ENCODE measurements at regions not wholly inside any gene's neighbourhood (a gene's known extent, or its start where the extent isn't known, plus 50 kb on each side); places are given as distances from the start of the nearest gene placed in this dataset.

GRCh38 chr3:43999728-44000319 lies 241.9 kb upstream of the TOPAZ1 start:
- intact Hi-C loops (cut with micrococcal nuclease), result no loop called here
- peaks cover 52% of the 10 kb centered on the region for H3K27me3 ChIP-seq (ENCODE audit: insufficient read depth, low read length)

GRCh38 chr3:44000586-44000985 lies 241.1 kb upstream of the TOPAZ1 start:
- H3K27ac ChIP-seq (ENCODE audit: low read depth, low read length), result no peak overlapping the region
- H3K36me3 ChIP-seq (ENCODE audit: insufficient read depth, low read length), result no peaks in the 10 kb centered on the region
- ChIA-PET POLR2A (ENCODE audit: partially characterized antibody) (no interaction called here), CTCF (ENCODE audit: partially characterized antibody) (no interaction called here)
- peaks cover 0 to 4% (median 0%) of the 10 kb centered on the region in 8 donors for H3K9me3 Mint-ChIP-seq
- intact Hi-C loops (cut with micrococcal nuclease), result no loop called here
- H3K4me1 ChIP-seq (ENCODE audit: insufficient read depth, low read length), result peaks cover 33% of the 10 kb centered on the region
- H3K9me3 ChIP-seq (ENCODE audit: control insufficient read depth in 1 of 2, low read length in 2 of 2), result no peaks in the 10 kb centered on the region
- H3K27ac Mint-ChIP-seq, result no peak overlapping the region
- H3K4me3 ChIP-seq (ENCODE audit: low read length in 2 of 2), result no peak overlapping the region
- H3K36me3 Mint-ChIP-seq, result no peaks in the 10 kb centered on the region
- no peak for DNase-seq
- peaks cover 55% of the 10 kb centered on the region for H3K27me3 ChIP-seq (ENCODE audit: insufficient read depth, low read length)
- H3K27me3 Mint-ChIP-seq, result peaks cover 55 to 57% of the 10 kb centered on the region in 2 donors
- H3K4me1 Mint-ChIP-seq, result peaks cover 23 to 38% (median 33%) of the 10 kb centered on the region in 4 donors
- H3K4me3 Mint-ChIP-seq, result peak overlapping the region in 1 of 8 donors; percentile 13

More at GRCh38 chr3:43999728-44000319, 241.9 kb upstream of the TOPAZ1 start:
- Mint-ChIP-seq H3K27me3 (peaks cover 53 to 55% of the 10 kb centered on the region in 2 donors), H3K9me3 (peaks cover 0 to 4% (median 0%) of the 10 kb centered on the region in 8 donors), H3K4me3 (peak overlapping the region in 7 of 8 donors; percentile 40 to 78 (median 60)), H3K4me1 (peaks cover 23 to 40% (median 34%) of the 10 kb centered on the region in 4 donors), H3K36me3 (no peaks in the 10 kb centered on the region), H3K27ac (no peak overlapping the region)
- DNase-seq, result no peak
- ChIA-PET POLR2A (ENCODE audit: partially characterized antibody) (no interaction called here), CTCF (ENCODE audit: partially characterized antibody) (no interaction called here)
- H3K36me3 ChIP-seq (ENCODE audit: insufficient read depth, low read length), result no peaks in the 10 kb centered on the region
- H3K4me1 ChIP-seq (ENCODE audit: insufficient read depth, low read length), result peaks cover 39% of the 10 kb centered on the region
- H3K4me3 ChIP-seq (ENCODE audit: low read length in 2 of 2), result no peak overlapping the region
- H3K27ac ChIP-seq (ENCODE audit: low read depth, low read length), result no peak overlapping the region
- H3K9me3 ChIP-seq (ENCODE audit: control insufficient read depth in 1 of 2, low read length in 2 of 2), result no peaks in the 10 kb centered on the region

DNA sequence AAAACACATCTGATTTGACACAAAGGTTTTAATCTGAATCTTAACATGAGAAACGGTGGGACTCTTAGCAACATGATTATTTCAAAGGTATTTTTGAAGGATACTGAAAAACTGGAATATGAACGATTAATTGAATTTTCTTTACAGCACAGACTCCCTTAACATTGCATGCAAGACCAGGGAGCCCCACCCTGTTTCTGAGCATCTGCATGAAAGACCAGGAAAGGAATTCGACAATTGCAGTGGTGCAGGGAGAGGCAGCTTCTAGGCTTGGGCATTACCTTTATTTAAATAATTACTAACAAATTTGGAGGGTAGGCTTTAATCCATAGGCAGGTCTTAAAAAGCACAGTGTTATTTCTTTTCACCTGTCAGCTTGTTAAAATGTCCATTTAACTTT lies 240.6 kb upstream of the TOPAZ1 start:
- Histone ChIP-seq H3K4me3 (ENCODE audit: low read length in 2 of 2) (no peak overlapping the region), H3K4me1 (ENCODE audit: insufficient read depth, low read length) (peaks cover 28% of the 10 kb centered on the region), H3K27me3 (ENCODE audit: insufficient read depth, low read length) (peaks cover 50% of the 10 kb centered on the region), H3K36me3 (ENCODE audit: insufficient read depth, low read length) (no peaks in the 10 kb centered on the region), H3K9me3 (ENCODE audit: control insufficient read depth in 1 of 2, low read length in 2 of 2) (no peaks in the 10 kb centered on the region), H3K27ac (ENCODE audit: low read depth, low read length) (no peak overlapping the region)
- Mint-ChIP-seq H3K4me3 (no peak overlapping the region), H3K27me3 (peaks cover 51 to 54% of the 10 kb centered on the region in 2 donors), H3K36me3 (no peaks in the 10 kb centered on the region), H3K27ac (no peak overlapping the region), H3K4me1 (peaks cover 19 to 33% (median 29%) of the 10 kb centered on the region in 4 donors), H3K9me3 (peaks cover 0 to 4% (median 0%) of the 10 kb centered on the region in 8 donors)
- POLR2A ChIA-PET (ENCODE audit: partially characterized antibody), result no interaction called here
- intact Hi-C loops (cut with micrococcal nuclease), result no loop called here
- DNase-seq, result no peak
- CTCF ChIA-PET (ENCODE audit: partially characterized antibody), result interaction anchor here (0.5 kb wide), 1 partner anchor 234 kb away, joined by 3 read pairs; no protein-coding TSS in a partner anchor

- no peaks in the 10 kb centered on the region for H3K36me3 ChIP-seq (ENCODE audit: insufficient read depth, low read length)
- no peaks in the 10 kb centered on the region for H3K9me3 ChIP-seq (ENCODE audit: control insufficient read depth in 1 of 2, low read length in 2 of 2)
- H3K4me3 ChIP-seq (ENCODE audit: low read length in 2 of 2), result no peak overlapping the region
- H3K27me3 ChIP-seq (ENCODE audit: insufficient read depth, low read length), result peaks cover 25% of the 10 kb centered on the region
- peaks cover 0 to 5% (median 4%) of the 10 kb centered on the region in 4 donors for H3K4me1 Mint-ChIP-seq
- H3K4me3 Mint-ChIP-seq, result no peak overlapping the region
- POLR2A ChIA-PET (ENCODE audit: partially characterized antibody), result no interaction called here
- peaks cover 37 to 39% of the 10 kb centered on the region in 2 donors for H3K27me3 Mint-ChIP-seq
- peaks cover 0 to 4% (median 0%) of the 10 kb centered on the region in 8 donors for H3K9me3 Mint-ChIP-seq
- H3K4me1 ChIP-seq (ENCODE audit: insufficient read depth, low read length), result peaks cover 1% of the 10 kb centered on the region
- no peak for DNase-seq
- H3K27ac ChIP-seq (ENCODE audit: low read depth, low read length), result no peak overlapping the region
- no peaks in the 10 kb centered on the region for H3K36me3 Mint-ChIP-seq
- CTCF ChIA-PET (ENCODE audit: partially characterized antibody), result no interaction called here
- H3K27ac Mint-ChIP-seq, result no peak overlapping the region
- intact Hi-C loops (cut with micrococcal nuclease), result no loop called here
These were observed 237.9 kb upstream of the TOPAZ1 start for GRCh38 chr3:44003801-44004200.

- no peak overlapping the region for H3K27ac Mint-ChIP-seq
- POLR2A ChIA-PET (ENCODE audit: partially characterized antibody), result no interaction called here
- no peaks in the 10 kb centered on the region for H3K36me3 Mint-ChIP-seq
These were observed 230.0 kb upstream of the TOPAZ1 start for GRCh38 chr3:44011680-44012079.

DNA sequence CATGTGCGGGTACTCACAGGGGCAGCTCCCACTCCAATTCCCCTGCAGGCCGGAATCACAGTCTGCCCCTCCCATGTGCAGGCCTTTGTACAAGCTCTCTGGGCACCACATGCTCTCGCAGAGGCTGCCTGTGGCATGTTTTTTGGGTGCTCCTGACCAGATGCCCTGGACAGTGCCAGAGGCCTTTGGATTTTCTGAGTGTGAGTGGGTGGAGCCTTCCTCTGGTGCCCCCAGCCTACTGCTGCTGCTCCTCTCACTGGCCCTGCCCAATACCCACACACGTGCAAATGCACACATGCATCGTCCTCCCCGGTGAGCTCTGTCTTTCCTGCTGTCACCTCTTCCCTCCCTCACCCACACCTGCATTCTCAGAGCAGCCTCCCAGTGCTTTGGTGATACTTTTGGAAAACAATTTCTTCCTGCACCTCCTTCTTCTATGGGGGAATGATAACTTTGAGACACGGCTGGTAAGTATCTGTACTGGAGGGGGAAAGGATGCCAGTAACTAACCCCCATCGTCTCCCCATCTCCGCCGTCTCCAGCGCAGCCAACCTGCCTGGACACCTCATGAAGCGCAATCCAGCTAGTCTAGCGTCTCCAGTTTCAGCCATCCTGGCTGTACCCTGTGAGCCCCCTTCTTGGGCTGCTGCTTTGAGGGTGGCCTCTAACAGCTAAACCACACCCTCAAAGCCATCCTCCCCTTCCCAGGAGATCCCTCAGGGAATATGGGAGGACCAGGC lies 229.4 kb upstream of the TOPAZ1 start:
- POLR2A ChIA-PET (ENCODE audit: partially characterized antibody), result no interaction called here
- Histone ChIP-seq H3K27me3 (ENCODE audit: insufficient read depth, low read length) (no peaks in the 10 kb centered on the region), H3K27ac (ENCODE audit: low read depth, low read length) (no peak overlapping the region), H3K9me3 (ENCODE audit: control insufficient read depth in 1 of 2, low read length in 2 of 2) (no peaks in the 10 kb centered on the region), H3K4me1 (ENCODE audit: insufficient read depth, low read length) (no peaks in the 10 kb centered on the region), H3K36me3 (ENCODE audit: insufficient read depth, low read length) (no peaks in the 10 kb centered on the region), H3K4me3 (ENCODE audit: low read length in 2 of 2) (no peak overlapping the region)
- intact Hi-C loops (cut with micrococcal nuclease), result no loop called here
- H3K27me3 Mint-ChIP-seq, result peaks cover 25 to 40% of the 10 kb centered on the region in 2 donors
- no peak overlapping the region for H3K27ac Mint-ChIP-seq
- CTCF ChIA-PET (ENCODE audit: partially characterized antibody), result no interaction called here
- DNase-seq, result no peak
- H3K36me3 Mint-ChIP-seq, result no peaks in the 10 kb centered on the region
- H3K9me3 Mint-ChIP-seq, result no peaks in the 10 kb centered on the region
- H3K4me1 Mint-ChIP-seq, result no peaks in the 10 kb centered on the region
- H3K4me3 Mint-ChIP-seq, result no peak overlapping the region

More at GRCh38 chr3:44011680-44012079, 230.0 kb upstream of the TOPAZ1 start:
- Histone ChIP-seq H3K36me3 (ENCODE audit: insufficient read depth, low read length) (no peaks in the 10 kb centered on the region), H3K27me3 (ENCODE audit: insufficient read depth, low read length) (no peaks in the 10 kb centered on the region), H3K4me1 (ENCODE audit: insufficient read depth, low read length) (no peaks in the 10 kb centered on the region), H3K9me3 (ENCODE audit: control insufficient read depth in 1 of 2, low read length in 2 of 2) (no peaks in the 10 kb centered on the region), H3K4me3 (ENCODE audit: low read length in 2 of 2) (no peak overlapping the region), H3K27ac (ENCODE audit: low read depth, low read length) (no peak overlapping the region)
- intact Hi-C loops (cut with micrococcal nuclease), result no loop called here
- H3K9me3 Mint-ChIP-seq, result no peaks in the 10 kb centered on the region
- no peaks in the 10 kb centered on the region for H3K4me1 Mint-ChIP-seq
- peaks cover 25 to 40% of the 10 kb centered on the region in 2 donors for H3K27me3 Mint-ChIP-seq
- no peak for DNase-seq
- H3K4me3 Mint-ChIP-seq, result no peak overlapping the region
- CTCF ChIA-PET (ENCODE audit: partially characterized antibody), result no interaction called here

DNA sequence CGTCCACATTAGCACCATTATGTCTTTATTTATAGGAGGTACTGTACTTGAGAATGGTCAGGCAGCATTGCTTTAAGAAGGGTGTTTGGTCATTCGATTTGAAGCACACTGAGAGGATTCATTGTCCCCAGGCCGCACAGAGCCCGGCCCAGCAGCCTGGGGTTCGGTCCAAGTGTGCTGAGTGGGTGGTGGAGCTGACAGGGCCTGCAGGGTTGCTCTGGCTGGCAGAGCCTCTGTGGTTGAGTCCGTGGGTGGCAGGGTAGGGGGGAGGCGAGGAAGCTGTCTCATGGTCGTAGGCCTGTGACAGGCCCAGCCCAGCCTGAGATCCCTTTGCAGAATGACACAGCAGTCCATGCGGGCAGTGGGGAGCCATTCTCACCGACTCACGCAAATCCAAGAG lies 227.7 kb upstream of the TOPAZ1 start:
- H3K9me3 ChIP-seq (ENCODE audit: control insufficient read depth in 1 of 2, low read length in 2 of 2), result no peaks in the 10 kb centered on the region
- intact Hi-C loops (cut with micrococcal nuclease), result no loop called here
- peaks cover 18 to 38% of the 10 kb centered on the region in 2 donors for H3K27me3 Mint-ChIP-seq

More for the DNA sequence above, 227.7 kb upstream of the TOPAZ1 start:
- Histone ChIP-seq H3K27ac (ENCODE audit: low read depth, low read length) (no peak overlapping the region), H3K4me3 (ENCODE audit: low read length in 2 of 2) (no peak overlapping the region), H3K27me3 (ENCODE audit: insufficient read depth, low read length) (no peaks in the 10 kb centered on the region), H3K4me1 (ENCODE audit: insufficient read depth, low read length) (no peaks in the 10 kb centered on the region), H3K36me3 (ENCODE audit: insufficient read depth, low read length) (no peaks in the 10 kb centered on the region)
- no peaks in the 10 kb centered on the region for H3K36me3 Mint-ChIP-seq
- ChIA-PET CTCF (ENCODE audit: partially characterized antibody) (no interaction called here), POLR2A (ENCODE audit: partially characterized antibody) (no interaction called here)
- DNase-seq, result no peak
- H3K9me3 Mint-ChIP-seq, result no peaks in the 10 kb centered on the region
- no peak overlapping the region for H3K4me3 Mint-ChIP-seq
- H3K27ac Mint-ChIP-seq, result peak overlapping the region in 1 of 7 donors; percentile 11
- H3K4me1 Mint-ChIP-seq, result no peaks in the 10 kb centered on the region
